ENCODE measurements at regions not wholly inside any gene's neighbourhood (a gene's known extent, or its start where the extent isn't known, plus 50 kb on each side); places are given as distances from the start of the nearest gene placed in this dataset.

- TF ChIP-seq SP2 (IDR thresholded peaks at IDR 0.05; ENCODE audit: low read length) (no peak), JUN (IDR thresholded peaks at IDR 0.05; ENCODE audit: low read depth, low read length) (no peak), CTCF (IDR thresholded peaks at IDR 0.05; ENCODE audit: control extremely low read depth in 1 of 3, insufficient read depth in 1 of 3, low read depth in 1 of 3, low read length in 3 of 3) (no peak)
Measured at GRCh38 chr9:38342532-38342931, 50.0 kb upstream of the ALDH1B1 start.

All from H1 (cell line).